ENCODE measurements at regions not wholly inside any gene's neighbourhood (a gene's known extent, or its start where the extent isn't known, plus 50 kb on each side); places are given as distances from the start of the nearest gene placed in this dataset.
"Not testable (repeated sequence)": the region's sequence is repeated elsewhere in the genome, so short reads cannot be mapped to it uniquely, and the experiment has no call there.

- H3K4me1 ChIP-seq: no peaks in the 10 kb centered on the region
- TF ChIP-seq CTCF (IDR thresholded peaks at IDR 0.05): no peak
- TF ChIP-seq POLR2A (IDR thresholded peaks at IDR 0.05): no peak
- H3K4me3 ChIP-seq: no peak overlapping the region
- no peaks in the 10 kb centered on the region for H3K36me3 ChIP-seq (ENCODE audit: low read depth, missing control alignments)
- intact Hi-C loops (cut with DNase I; ENCODE audit: low total_unique reads): no loop called here
- no peaks in the 10 kb centered on the region for H3K27me3 ChIP-seq
- H3K27ac ChIP-seq: no peak overlapping the region
- DNase-seq: no peak
- WGBS, 2 donors: 58 to 59% methylated on average over 1 of the region's 1 CpG
- no peaks in the 10 kb centered on the region for H3K9me3 ChIP-seq
These were observed 572.5 kb downstream of the POM121L12 start for GRCh38 chr7:53607961-53608360.

GRCh38 chr7:53609185-53609584, 573.8 kb downstream of the POM121L12 start:
- H3K4me3 ChIP-seq: no peak overlapping the region
- no peaks in the 10 kb centered on the region for H3K9me3 ChIP-seq
- no peaks in the 10 kb centered on the region for H3K27me3 ChIP-seq
- H3K36me3 ChIP-seq (ENCODE audit: low read depth, missing control alignments): no peaks in the 10 kb centered on the region
- intact Hi-C loops (cut with DNase I; ENCODE audit: low total_unique reads): no loop called here
- no peak overlapping the region for H3K27ac ChIP-seq
- H3K4me1 ChIP-seq: no peaks in the 10 kb centered on the region
- DNase-seq: no peak
- no peak for TF ChIP-seq CTCF (IDR thresholded peaks at IDR 0.05)
- no peak for TF ChIP-seq POLR2A (IDR thresholded peaks at IDR 0.05)
- 81 to 89% methylated on average over 1 of the region's 1 CpG for WGBS, 2 donors

- Histone ChIP-seq H3K4me3 (no peak overlapping the region), H3K27ac (no peak overlapping the region), H3K36me3 (ENCODE audit: low read depth, missing control alignments) (no peaks in the 10 kb centered on the region), H3K27me3 (no peaks in the 10 kb centered on the region), H3K9me3 (no peaks in the 10 kb centered on the region), H3K4me1 (no peaks in the 10 kb centered on the region)
- 33 to 41% methylated on average over 3 of the region's 3 CpGs for WGBS, 2 donors
- TF ChIP-seq CTCF (IDR thresholded peaks at IDR 0.05) (no peak), POLR2A (IDR thresholded peaks at IDR 0.05) (no peak)
- no peak for DNase-seq
- intact Hi-C loops (cut with DNase I; ENCODE audit: low total_unique reads): no loop called here
These were observed 575.6 kb downstream of the POM121L12 start for GRCh38 chr7:53611043-53611442.

- Histone ChIP-seq H3K36me3 (ENCODE audit: low read depth, missing control alignments) (no peaks in the 10 kb centered on the region), H3K4me1 (no peaks in the 10 kb centered on the region), H3K27me3 (no peaks in the 10 kb centered on the region), H3K27ac (no peak overlapping the region), H3K9me3 (no peaks in the 10 kb centered on the region), H3K4me3 (no peak overlapping the region)
- no peak for TF ChIP-seq CTCF (IDR thresholded peaks at IDR 0.05)
- no peak for TF ChIP-seq POLR2A (IDR thresholded peaks at IDR 0.05)
- intact Hi-C loops (cut with DNase I; ENCODE audit: low total_unique reads): no loop called here
- DNase-seq: no peak
- WGBS, 2 donors: 89 to 95% methylated on average over 4 of the region's 4 CpGs
These were observed 588.9 kb downstream of the POM121L12 start for GRCh38 chr7:53624356-53624755.

GRCh38 chr7:53628775-53629174, 593.3 kb downstream of the POM121L12 start:
- Histone ChIP-seq H3K36me3 (ENCODE audit: low read depth, missing control alignments) (no peaks in the 10 kb centered on the region), H3K9me3 (no peaks in the 10 kb centered on the region), H3K27ac (no peak overlapping the region), H3K4me1 (no peaks in the 10 kb centered on the region), H3K27me3 (no peaks in the 10 kb centered on the region), H3K4me3 (no peak overlapping the region)
- intact Hi-C loops (cut with DNase I; ENCODE audit: low total_unique reads): no loop called here
- no peak for TF ChIP-seq CTCF (IDR thresholded peaks at IDR 0.05)
- TF ChIP-seq POLR2A (IDR thresholded peaks at IDR 0.05): no peak
- 83 to 91% methylated on average over 6 of the region's 6 CpGs for WGBS, 2 donors
- no peak for DNase-seq

GRCh38 chr7:53635251-53635650, 599.8 kb downstream of the POM121L12 start:
- intact Hi-C loops (cut with DNase I; ENCODE audit: low total_unique reads); DNase-seq: not testable (repeated sequence)

More at GRCh38 chr7:53635251-53635650, 599.8 kb downstream of the POM121L12 start:
- 82 to 93% methylated on average over 2 to 5 of the region's 5 CpGs for WGBS, 2 donors
- not testable (repeated sequence) for H3K27me3 ChIP-seq; H3K27ac ChIP-seq; H3K4me1 ChIP-seq; H3K36me3 ChIP-seq (ENCODE audit: low read depth, missing control alignments); H3K4me3 ChIP-seq; H3K9me3 ChIP-seq
